C4-2B (cell line): ENCODE measurements at regions not wholly inside any gene's neighbourhood (a gene's known extent, or its start where the extent isn't known, plus 50 kb on each side); places are given as distances from the start of the nearest gene placed in this dataset.

Experiments
- H3K27ac ChIP-seq: fragments of 450-650 bp; 2 replicates; pipeline ENCODE4 v1.5.1; 2017
- CTCF ChIP-seq: fragments of 450-650 bp; conservative IDR thresholded peaks from 2 replicates; pipeline ENCODE4 v1.5.1; 2017; ENCODE audit warnings: mild to moderate bottlenecking
- ZFX ChIP-seq: fragments of 450-650 bp; IDR thresholded peaks from 2 replicates; pipeline ENCODE4 v1.6.1; 2017

GRCh38 chrX:139304471-139304870, 226.1 kb upstream of the F9 start:
- no peak for TF ChIP-seq CTCF
- no peak for TF ChIP-seq ZFX
- no peak overlapping the region for H3K27ac ChIP-seq

- no peak overlapping the region for H3K27ac ChIP-seq
- TF ChIP-seq ZFX (no peak), CTCF (no peak)
These were observed 231.2 kb upstream of the F9 start for GRCh38 chrX:139299309-139299708.

- no peak for TF ChIP-seq CTCF
- no peak for TF ChIP-seq ZFX
- H3K27ac ChIP-seq, result no peak overlapping the region
These were observed 232.1 kb upstream of the F9 start for GRCh38 chrX:139298437-139298836.

GRCh38 chrX:139297638-139298037, 232.9 kb upstream of the F9 start:
- no peak overlapping the region for H3K27ac ChIP-seq
- no peak for TF ChIP-seq CTCF
- TF ChIP-seq ZFX, result no peak

- H3K27ac ChIP-seq, result no peak overlapping the region
- TF ChIP-seq ZFX (no peak), CTCF (no peak)
These were observed 236.5 kb upstream of the F9 start for GRCh38 chrX:139293991-139294390.

- H3K27ac ChIP-seq, result no peak overlapping the region
- TF ChIP-seq ZFX (no peak), CTCF (no peak)
These were observed 240.2 kb upstream of the F9 start for GRCh38 chrX:139290310-139290709.

- TF ChIP-seq ZFX (no peak), CTCF (no peak)
- H3K27ac ChIP-seq, result no peak overlapping the region
These were observed 243.2 kb upstream of the F9 start for GRCh38 chrX:139287155-139287924.
